SK-N-SH (cell line): ENCODE measurements at regions not wholly inside any gene's neighbourhood (a gene's known extent, or its start where the extent isn't known, plus 50 kb on each side); places are given as distances from the start of the nearest gene placed in this dataset.

ENCODE experiments used
- CTCF ChIA-PET: fragments of 300-600, 350-600 bp; formaldehyde crosslinking; extraction: SDS; loops from one replicate; lab custom pipeline; 2021; lab: Yijun Ruan, JAX
- POLR2A ChIA-PET: fragments of 350-600 bp; sonication (Branson Sonifier 250); formaldehyde crosslinking; extraction: SDS; loops from one replicate; lab custom pipeline; 2020; ENCODE audit warnings: antibody characterized with exemption, inconsistent platforms; lab: Yijun Ruan, JAX
- DNase-seq: peaks from one replicate; pipeline ENCODE4 v3.0.0; 2012
- H2AFZ ChIP-seq: fragments of 200-600 bp; sonication (generic); 2 replicates; pipeline ENCODE4 v1.8.1; 2016; ENCODE audit warnings: antibody characterized with exemption, mild to moderate bottlenecking, low read depth
- H3F3A ChIP-seq: fragments of 200-600 bp; sonication (generic); replicated peaks from 2 replicates; pipeline ENCODE3; 2016; ENCODE audit warnings: antibody characterized with exemption, mild to moderate bottlenecking; ENCODE audit not compliant: insufficient read depth
- H3K27ac ChIP-seq, 2 experiments: fragments of 200-500 bp in 1 of 2; fragments of 200-600 bp in 1 of 2; sonication (Bioruptor generic) in 1 of 2; sonication (generic), shearing (Covaris generic) in 1 of 2; 2 replicates each; pipeline versions ENCODE4 v1.5.1 to v1.6.1; 2014 to 2016; ENCODE audit warnings: low read depth in 2 of 2, inconsistent platforms in 1 of 2, low read length in 1 of 2, mild to moderate bottlenecking in 1 of 2, mixed read lengths in 1 of 2
- H3K27me3 ChIP-seq: fragments of 200-600 bp; sonication (generic), shearing (Covaris generic); 2 replicates; pipeline ENCODE4 v1.6.1; 2016; ENCODE audit warnings: mixed run types; ENCODE audit not compliant: insufficient read depth
- H3K36me3 ChIP-seq, 2 experiments: fragments of 200-500 bp in 1 of 2; fragments of 200-600 bp in 1 of 2; sonication (Bioruptor generic) in 1 of 2; sonication (generic) in 1 of 2; replicated peaks in 1 of 2; 2 replicates each; pipeline versions ENCODE3 to v1.5.1; 2014 to 2016; ENCODE audit warnings: low read length in 1 of 2, mild to moderate bottlenecking in 1 of 2; ENCODE audit not compliant: insufficient read depth in 2 of 2, control insufficient read depth in 1 of 2
- H3K4me1 ChIP-seq, 2 experiments: fragments of 200-500 bp in 1 of 2; fragments of 200-600 bp in 1 of 2; sonication (Bioruptor generic) in 1 of 2; sonication (generic), shearing (Covaris generic) in 1 of 2; 2 replicates each; pipeline versions ENCODE4 v1.5.1 to v1.6.1; 2014 to 2016; ENCODE audit warnings: low read depth in 1 of 2, low read length in 1 of 2, mixed run types in 1 of 2; ENCODE audit not compliant: insufficient read depth in 2 of 2, control insufficient read depth in 1 of 2
- H3K4me2 ChIP-seq: fragments of 200-600 bp; sonication (generic), shearing (Covaris generic); 2 replicates; pipeline ENCODE4 v1.6.1; 2017; ENCODE audit warnings: mixed run types
- H3K4me3 ChIP-seq, 2 experiments: fragments of 200-500 bp in 1 of 2; fragments of 200-600 bp in 1 of 2; sonication (Bioruptor generic) in 1 of 2; sonication (generic), shearing (Covaris generic) in 1 of 2; 2 replicates each; pipeline versions ENCODE4 v1.5.1 to v1.8.1; 2014 to 2016; ENCODE audit warnings: low read depth in 2 of 2, inconsistent platforms in 1 of 2, low read length in 1 of 2, mild to moderate bottlenecking in 1 of 2, mixed read lengths in 1 of 2, moderate library complexity in 1 of 2
- H3K79me2 ChIP-seq: fragments of 200-600 bp; sonication (generic); 2 replicates; pipeline ENCODE4 v1.8.1; 2017; ENCODE audit warnings: mild to moderate bottlenecking; ENCODE audit not compliant: insufficient read depth
- H3K9ac ChIP-seq: fragments of 200-600 bp; sonication (generic); 2 replicates; pipeline ENCODE4 v1.6.1; 2017; ENCODE audit warnings: mixed run types
- H3K9me2 ChIP-seq: fragments of 200-600 bp; sonication (generic); 2 replicates; pipeline ENCODE4 v1.6.1; 2017; ENCODE audit warnings: mixed run types
- H3K9me3 ChIP-seq: fragments of 200-600 bp; sonication (generic); 2 replicates; pipeline ENCODE4 v1.6.1; 2017; ENCODE audit warnings: mixed run types, mild to moderate bottlenecking, moderate library complexity
- H4K20me1 ChIP-seq: fragments of 200-600 bp; sonication (generic); 2 replicates; pipeline ENCODE4 v1.6.1; 2017; ENCODE audit warnings: mild to moderate bottlenecking, mixed run types; ENCODE audit not compliant: insufficient read depth
- CHD2 ChIP-seq: fragments of 150-350 bp; IDR thresholded peaks from 2 replicates; pipeline ENCODE4 v1.6.1; 2018; ENCODE audit warnings: low read length; ENCODE audit not compliant: partially characterized antibody
- ELF1 ChIP-seq: IDR thresholded peaks from 2 replicates; pipeline ENCODE4 v1.4.0; 2012
- FOSL2 ChIP-seq: IDR thresholded peaks from 2 replicates; pipeline ENCODE4 v1.4.0; 2012; ENCODE audit warnings: low read depth, mild to moderate bottlenecking, moderate library complexity, borderline replicate concordance
- FOXJ3 ChIP-seq: sonication (generic); formaldehyde crosslinking; IDR thresholded peaks from 2 replicates; pipeline ENCODE4 v1.5.1; 2020; ENCODE audit warnings: mild to moderate bottlenecking, missing genetic modification reagents
- FOXM1 ChIP-seq: IDR thresholded peaks from 2 replicates; pipeline ENCODE4 v1.4.0; 2012; ENCODE audit warnings: low read depth, mild to moderate bottlenecking
- GABPA ChIP-seq: IDR thresholded peaks from 2 replicates; pipeline ENCODE4 v1.4.0; 2012; ENCODE audit warnings: low read depth, mild to moderate bottlenecking
- JUND ChIP-seq: IDR thresholded peaks from 2 replicates; pipeline ENCODE4 v1.4.0; 2012
- MEF2A ChIP-seq: IDR thresholded peaks from 2 replicates; pipeline ENCODE4 v1.4.0; 2012; ENCODE audit warnings: low read depth, borderline replicate concordance
- MXI1 ChIP-seq: IDR thresholded peaks from 2 replicates; pipeline ENCODE4 v1.6.1; 2012; ENCODE audit warnings: mild to moderate bottlenecking, low read depth, low read length, improper control_type of control experiment
- NFIC ChIP-seq: IDR thresholded peaks from 2 replicates; pipeline ENCODE4 v1.4.0; 2012; ENCODE audit warnings: borderline replicate concordance
- NRF1 ChIP-seq: IDR thresholded peaks from 2 replicates; pipeline ENCODE4 v1.6.1; 2012; ENCODE audit warnings: low read depth, mild to moderate bottlenecking, low read length
- RAD21 ChIP-seq: IDR thresholded peaks from 2 replicates; pipeline ENCODE4 v1.6.1; 2012; ENCODE audit warnings: mild to moderate bottlenecking, low read length
- RFX5 ChIP-seq: IDR thresholded peaks from 2 replicates; pipeline ENCODE4 v1.6.1; 2012; ENCODE audit warnings: mild to moderate bottlenecking, improper control_type of control experiment, low read length
- RXRA ChIP-seq: IDR thresholded peaks from 2 replicates; pipeline ENCODE4 v1.4.0; 2012; ENCODE audit warnings: low read depth, mild to moderate bottlenecking, borderline replicate concordance
- SIN3A ChIP-seq: IDR thresholded peaks from 2 replicates; pipeline ENCODE4 v1.6.1; 2012; ENCODE audit warnings: low read depth, mild to moderate bottlenecking, low read length, moderate library complexity, borderline replicate concordance
- USF1 ChIP-seq: IDR thresholded peaks from 2 replicates; pipeline ENCODE4 v1.4.0; 2012; ENCODE audit warnings: low read depth, borderline replicate concordance
- YY1 ChIP-seq: IDR thresholded peaks from 2 replicates; pipeline ENCODE4 v1.4.0; 2012; ENCODE audit warnings: low read depth, mild to moderate bottlenecking
- WGBS: methylation state at CpG from one replicate; pipeline ENCODE4 v1.1.6; 2017; ENCODE audit warnings: low lambda C conversion rate; 5-methylcytosine and 5-hydroxymethylcytosine counted together
- TF ChIP-seq, protein P1 (sequence below): IDR thresholded peaks from 2 replicates; pipeline ENCODE4 v1.4.0; 2012; ENCODE audit warnings: low read depth
- TF ChIP-seq, protein P2 (sequence below): fragments of 150-350 bp; IDR thresholded peaks from 2 replicates; pipeline ENCODE4 v1.6.1; 2016; ENCODE audit warnings: mild to moderate bottlenecking, low read depth, low read length
- TF ChIP-seq, protein P3 (sequence below): fragments of 200-600 bp; sonication (generic); IDR thresholded peaks from 2 replicates; pipeline ENCODE4 v1.6.1; 2017; ENCODE audit warnings: antibody characterized with exemption, mild to moderate bottlenecking, moderate library complexity
- TF ChIP-seq, protein P4 (sequence below): IDR thresholded peaks from 2 replicates; pipeline ENCODE4 v1.6.1; 2012; ENCODE audit warnings: mild to moderate bottlenecking, low read depth, low read length, moderate library complexity

DNA sequence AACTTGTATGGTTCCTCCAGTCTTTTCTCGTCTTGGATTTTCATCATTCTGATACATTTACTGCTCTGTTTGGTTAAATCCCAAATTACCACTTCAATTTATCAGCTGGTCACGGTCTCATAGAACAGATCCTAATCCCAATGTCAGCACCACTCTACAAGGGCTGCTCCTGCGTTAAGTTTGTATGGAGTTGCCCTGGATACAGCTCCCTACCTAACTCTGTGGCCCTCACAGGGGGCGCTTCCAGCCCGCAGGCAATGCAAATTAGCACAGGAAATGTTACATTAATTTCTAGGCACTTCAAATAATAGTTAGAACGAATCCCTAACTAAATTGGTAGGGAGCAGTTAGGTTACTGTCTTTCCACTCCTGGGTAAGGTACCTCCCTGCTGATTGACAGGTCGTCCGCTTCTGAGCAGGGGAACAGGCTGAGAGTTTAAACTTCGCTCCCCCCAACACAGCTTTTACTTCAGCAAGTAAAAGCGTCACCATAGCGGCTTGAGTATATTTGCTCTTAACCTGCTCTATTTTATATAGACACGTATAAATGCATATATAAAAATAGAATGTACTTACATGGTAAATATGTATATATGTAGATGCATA is 238.5 kb upstream of the FANCL start:
- Histone ChIP-seq H3K27me3 (no peaks in the 10 kb centered on the region), H3F3A (no peaks in the 10 kb centered on the region), H3K4me3 (no peak overlapping the region), H3K9ac (no peak overlapping the region), H4K20me1 (no peaks in the 10 kb centered on the region)
- ChIA-PET POLR2A (no interaction called here), CTCF (no interaction called here)
- TF ChIP-seq SIN3A (no peak), GABPA (no peak), CHD2 (no peak), MXI1 (no peak), RFX5 (no peak), FOXJ3 (no peak), JUND (no peak), RXRA (no peak), NRF1 (no peak), FOXM1 (no peak)
- TF ChIP-seq, protein P1, sequence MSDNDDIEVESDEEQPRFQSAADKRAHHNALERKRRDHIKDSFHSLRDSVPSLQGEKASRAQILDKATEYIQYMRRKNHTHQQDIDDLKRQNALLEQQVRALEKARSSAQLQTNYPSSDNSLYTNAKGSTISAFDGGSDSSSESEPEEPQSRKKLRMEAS, result no peak
- TF ChIP-seq, protein P2, sequence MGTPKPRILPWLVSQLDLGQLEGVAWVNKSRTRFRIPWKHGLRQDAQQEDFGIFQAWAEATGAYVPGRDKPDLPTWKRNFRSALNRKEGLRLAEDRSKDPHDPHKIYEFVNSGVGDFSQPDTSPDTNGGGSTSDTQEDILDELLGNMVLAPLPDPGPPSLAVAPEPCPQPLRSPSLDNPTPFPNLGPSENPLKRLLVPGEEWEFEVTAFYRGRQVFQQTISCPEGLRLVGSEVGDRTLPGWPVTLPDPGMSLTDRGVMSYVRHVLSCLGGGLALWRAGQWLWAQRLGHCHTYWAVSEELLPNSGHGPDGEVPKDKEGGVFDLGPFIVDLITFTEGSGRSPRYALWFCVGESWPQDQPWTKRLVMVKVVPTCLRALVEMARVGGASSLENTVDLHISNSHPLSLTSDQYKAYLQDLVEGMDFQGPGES, result no peak
- TF ChIP-seq, all 33 proteins: peak for 0
- 66% methylated on average over 10 of the region's 12 CpGs for WGBS
- DNase-seq, result no peak
- Histone ChIP-seq H3K36me3 (no peaks in the 10 kb centered on the region), H3K4me1 (peaks cover 0 to 3% of the 10 kb centered on the region in 2 experiments; a peak in 1 of 4 replicates), H3K9me3 (no peaks in the 10 kb centered on the region), H2AFZ (no peak overlapping the region), H3K27ac (no peak overlapping the region), H3K9me2 (no peaks in the 10 kb centered on the region), H3K4me2 (no peak overlapping the region), H3K79me2 (no peaks in the 10 kb centered on the region)

DNA sequence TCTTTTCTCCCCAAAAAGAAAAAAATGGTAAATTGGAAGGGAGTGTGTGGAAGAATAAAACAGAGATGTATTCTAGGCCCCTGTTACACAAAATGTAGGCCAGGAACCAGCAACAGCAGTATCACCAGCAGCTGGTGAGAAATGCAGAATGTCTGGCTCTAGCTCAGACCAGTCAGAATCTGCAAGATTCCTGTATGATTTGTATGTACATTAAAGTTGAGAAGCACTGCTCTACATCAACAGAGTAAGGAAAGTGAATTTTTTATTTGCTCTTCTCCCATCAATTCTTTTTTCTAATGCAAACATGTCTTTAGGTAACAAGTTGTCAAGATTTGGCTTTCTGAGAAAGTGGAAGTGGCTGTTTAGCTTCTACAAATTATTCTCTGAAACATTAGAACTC is 235.4 kb upstream of the FANCL start:
- no peak overlapping the region for H3K9ac ChIP-seq
- no peak overlapping the region for H3K27ac ChIP-seq
- no peak overlapping the region for H3K4me3 ChIP-seq
- no peaks in the 10 kb centered on the region for H3K9me3 ChIP-seq
- no peaks in the 10 kb centered on the region for H3F3A ChIP-seq
- H3K9me2 ChIP-seq, result no peaks in the 10 kb centered on the region
- no peak overlapping the region for H3K4me2 ChIP-seq
- no peaks in the 10 kb centered on the region for H4K20me1 ChIP-seq
- H3K79me2 ChIP-seq, result no peaks in the 10 kb centered on the region
- H3K4me1 ChIP-seq, result peaks cover 0 to 3% of the 10 kb centered on the region in 2 experiments; a peak in 1 of 4 replicates
- H3K36me3 ChIP-seq, result no peaks in the 10 kb centered on the region
- H3K27me3 ChIP-seq, result no peaks in the 10 kb centered on the region
- ChIA-PET POLR2A (no interaction called here), CTCF (no interaction called here)
- no peak overlapping the region for H2AFZ ChIP-seq
- no peak for DNase-seq
- TF ChIP-seq RAD21 (no peak), FOSL2 (no peak), NFIC (no peak), USF1 (no peak), YY1 (no peak), GABPA (no peak), ELF1 (no peak), MEF2A (no peak)
- TF ChIP-seq, protein P3, sequence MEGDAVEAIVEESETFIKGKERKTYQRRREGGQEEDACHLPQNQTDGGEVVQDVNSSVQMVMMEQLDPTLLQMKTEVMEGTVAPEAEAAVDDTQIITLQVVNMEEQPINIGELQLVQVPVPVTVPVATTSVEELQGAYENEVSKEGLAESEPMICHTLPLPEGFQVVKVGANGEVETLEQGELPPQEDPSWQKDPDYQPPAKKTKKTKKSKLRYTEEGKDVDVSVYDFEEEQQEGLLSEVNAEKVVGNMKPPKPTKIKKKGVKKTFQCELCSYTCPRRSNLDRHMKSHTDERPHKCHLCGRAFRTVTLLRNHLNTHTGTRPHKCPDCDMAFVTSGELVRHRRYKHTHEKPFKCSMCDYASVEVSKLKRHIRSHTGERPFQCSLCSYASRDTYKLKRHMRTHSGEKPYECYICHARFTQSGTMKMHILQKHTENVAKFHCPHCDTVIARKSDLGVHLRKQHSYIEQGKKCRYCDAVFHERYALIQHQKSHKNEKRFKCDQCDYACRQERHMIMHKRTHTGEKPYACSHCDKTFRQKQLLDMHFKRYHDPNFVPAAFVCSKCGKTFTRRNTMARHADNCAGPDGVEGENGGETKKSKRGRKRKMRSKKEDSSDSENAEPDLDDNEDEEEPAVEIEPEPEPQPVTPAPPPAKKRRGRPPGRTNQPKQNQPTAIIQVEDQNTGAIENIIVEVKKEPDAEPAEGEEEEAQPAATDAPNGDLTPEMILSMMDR, result no peak
- TF ChIP-seq, protein P2, result no peak
- TF ChIP-seq, protein P4, sequence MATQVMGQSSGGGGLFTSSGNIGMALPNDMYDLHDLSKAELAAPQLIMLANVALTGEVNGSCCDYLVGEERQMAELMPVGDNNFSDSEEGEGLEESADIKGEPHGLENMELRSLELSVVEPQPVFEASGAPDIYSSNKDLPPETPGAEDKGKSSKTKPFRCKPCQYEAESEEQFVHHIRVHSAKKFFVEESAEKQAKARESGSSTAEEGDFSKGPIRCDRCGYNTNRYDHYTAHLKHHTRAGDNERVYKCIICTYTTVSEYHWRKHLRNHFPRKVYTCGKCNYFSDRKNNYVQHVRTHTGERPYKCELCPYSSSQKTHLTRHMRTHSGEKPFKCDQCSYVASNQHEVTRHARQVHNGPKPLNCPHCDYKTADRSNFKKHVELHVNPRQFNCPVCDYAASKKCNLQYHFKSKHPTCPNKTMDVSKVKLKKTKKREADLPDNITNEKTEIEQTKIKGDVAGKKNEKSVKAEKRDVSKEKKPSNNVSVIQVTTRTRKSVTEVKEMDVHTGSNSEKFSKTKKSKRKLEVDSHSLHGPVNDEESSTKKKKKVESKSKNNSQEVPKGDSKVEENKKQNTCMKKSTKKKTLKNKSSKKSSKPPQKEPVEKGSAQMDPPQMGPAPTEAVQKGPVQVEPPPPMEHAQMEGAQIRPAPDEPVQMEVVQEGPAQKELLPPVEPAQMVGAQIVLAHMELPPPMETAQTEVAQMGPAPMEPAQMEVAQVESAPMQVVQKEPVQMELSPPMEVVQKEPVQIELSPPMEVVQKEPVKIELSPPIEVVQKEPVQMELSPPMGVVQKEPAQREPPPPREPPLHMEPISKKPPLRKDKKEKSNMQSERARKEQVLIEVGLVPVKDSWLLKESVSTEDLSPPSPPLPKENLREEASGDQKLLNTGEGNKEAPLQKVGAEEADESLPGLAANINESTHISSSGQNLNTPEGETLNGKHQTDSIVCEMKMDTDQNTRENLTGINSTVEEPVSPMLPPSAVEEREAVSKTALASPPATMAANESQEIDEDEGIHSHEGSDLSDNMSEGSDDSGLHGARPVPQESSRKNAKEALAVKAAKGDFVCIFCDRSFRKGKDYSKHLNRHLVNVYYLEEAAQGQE, result no peak
